SK-N-MC (cell line): ENCODE measurements at regions not wholly inside any gene's neighbourhood (a gene's known extent, or its start where the extent isn't known, plus 50 kb on each side); places are given as distances from the start of the nearest gene placed in this dataset.

Source experiments
- EZH2 ChIP-seq: fragments of 200-600 bp; sonication (generic); IDR thresholded peaks from one replicate; pipeline ENCODE4 v1.6.1; 2017; ENCODE audit warnings: antibody characterized with exemption
- FOXP2 ChIP-seq: optimal IDR thresholded peaks from 2 replicates; pipeline ENCODE3; 2011; ENCODE audit warnings: mild to moderate bottlenecking, moderate library complexity; ENCODE audit not compliant: insufficient read depth; ENCODE audit errors: extremely low read length, control extremely low read depth
- POLR2AphosphoS5 ChIP-seq: IDR thresholded peaks from 2 replicates; pipeline ENCODE4 v1.6.1; 2012; ENCODE audit warnings: mild to moderate bottlenecking, low read depth, low read length, borderline replicate concordance

DNA sequence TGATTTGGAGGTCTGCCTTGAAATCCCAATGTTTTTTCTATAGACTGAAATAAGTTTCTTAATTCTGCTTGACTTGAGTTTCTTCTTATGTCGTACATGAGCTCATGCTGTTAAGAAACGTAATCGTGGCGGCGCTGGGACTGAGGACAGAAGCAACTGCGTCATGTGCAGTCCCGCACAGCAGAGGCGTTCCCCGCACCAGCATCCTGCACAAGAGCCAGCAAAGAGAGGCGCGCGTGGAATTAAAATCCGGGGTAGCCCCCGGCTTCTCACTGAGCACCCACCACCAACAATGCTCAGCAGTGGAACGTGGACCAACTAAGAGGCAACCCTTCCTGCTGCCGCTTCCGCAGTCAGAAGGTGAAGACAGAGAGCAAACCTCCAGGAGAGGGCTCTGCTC lies 496.2 kb upstream of the ADAMTS16 start:
- no peak for TF ChIP-seq POLR2AphosphoS5
- no peak for TF ChIP-seq EZH2
- no peak for TF ChIP-seq FOXP2
